ENCODE measurements at regions not wholly inside any gene's neighbourhood (a gene's known extent, or its start where the extent isn't known, plus 50 kb on each side); places are given as distances from the start of the nearest gene placed in this dataset.

- Histone ChIP-seq H3K4me3 (ENCODE audit: low read depth, low read length) (no peak overlapping the region), H3K36me3 (no peaks in the 10 kb centered on the region), H3K27me3 (ENCODE audit: insufficient read depth, low read depth, severe bottlenecking) (no peaks in the 10 kb centered on the region), H3K27ac (no peak overlapping the region), H3K9me3 (ENCODE audit: severe bottlenecking) (no peaks in the 10 kb centered on the region)
- no peak for DNase-seq
- no peak for TF ChIP-seq CTCF (IDR thresholded peaks at IDR 0.05; ENCODE audit: low read depth, low read length)
Observed at GRCh38 chr5:152638996-152639552, 234.0 kb upstream of the NMUR2 start.

GRCh38 chr5:152641970-152642805 is 237.1 kb upstream of the NMUR2 start:
- Histone ChIP-seq H3K27me3 (ENCODE audit: insufficient read depth, low read depth, severe bottlenecking) (no peaks in the 10 kb centered on the region), H3K36me3 (no peaks in the 10 kb centered on the region), H3K27ac (no peak overlapping the region), H3K4me3 (ENCODE audit: low read depth, low read length) (no peak overlapping the region), H3K9me3 (ENCODE audit: severe bottlenecking) (no peaks in the 10 kb centered on the region)
- no peak for TF ChIP-seq CTCF (IDR thresholded peaks at IDR 0.05; ENCODE audit: low read depth, low read length)
- DNase-seq, result no peak

GRCh38 chr5:152642880-152643279 is 237.8 kb upstream of the NMUR2 start:
- Histone ChIP-seq H3K27ac (no peak overlapping the region), H3K9me3 (ENCODE audit: severe bottlenecking) (no peaks in the 10 kb centered on the region), H3K27me3 (ENCODE audit: insufficient read depth, low read depth, severe bottlenecking) (no peaks in the 10 kb centered on the region), H3K36me3 (no peaks in the 10 kb centered on the region), H3K4me3 (ENCODE audit: low read depth, low read length) (no peak overlapping the region)
- DNase-seq, result no peak
- TF ChIP-seq CTCF (IDR thresholded peaks at IDR 0.05; ENCODE audit: low read depth, low read length), result no peak

GRCh38 chr5:152644029-152644728 is 239.1 kb upstream of the NMUR2 start:
- Histone ChIP-seq H3K27ac (no peak overlapping the region), H3K9me3 (ENCODE audit: severe bottlenecking) (no peaks in the 10 kb centered on the region), H3K4me3 (ENCODE audit: low read depth, low read length) (no peak overlapping the region), H3K27me3 (ENCODE audit: insufficient read depth, low read depth, severe bottlenecking) (no peaks in the 10 kb centered on the region), H3K36me3 (no peaks in the 10 kb centered on the region)
- no peak for TF ChIP-seq CTCF (IDR thresholded peaks at IDR 0.05; ENCODE audit: low read depth, low read length)
- no peak for DNase-seq

GRCh38 chr5:152649609-152650008 is 244.5 kb upstream of the NMUR2 start:
- DNase-seq, result no peak
- TF ChIP-seq CTCF (IDR thresholded peaks at IDR 0.05; ENCODE audit: low read depth, low read length), result no peak
- Histone ChIP-seq H3K27ac (no peak overlapping the region), H3K27me3 (ENCODE audit: insufficient read depth, low read depth, severe bottlenecking) (no peaks in the 10 kb centered on the region), H3K36me3 (no peaks in the 10 kb centered on the region), H3K9me3 (ENCODE audit: severe bottlenecking) (no peaks in the 10 kb centered on the region), H3K4me3 (ENCODE audit: low read depth, low read length) (no peak overlapping the region)
